Islet precursor cell (in vitro differentiated cells): ENCODE measurements at regions not wholly inside any gene's neighbourhood (a gene's known extent, or its start where the extent isn't known, plus 50 kb on each side); places are given as distances from the start of the nearest gene placed in this dataset.
"Not testable (repeated sequence)": the region's sequence is repeated elsewhere in the genome, so short reads cannot be mapped to it uniquely, and the experiment has no call there.

Experiments
- DNase-seq: peaks from one replicate; pipeline ENCODE4 v3.0.0-alpha.2; 2018

- DNase-seq = no peak
These were observed 350.2 kb upstream of the FAT1 start for GRCh38 chr4:187073820-187074219.

GRCh38 chr4:187075514-187075913 lies 351.9 kb upstream of the FAT1 start:
- no peak for DNase-seq

- no peak for DNase-seq
These were observed 354.2 kb upstream of the FAT1 start for GRCh38 chr4:187077744-187078401.

- peak; percentile 64 for DNase-seq
These were observed 361.0 kb upstream of the FAT1 start for GRCh38 chr4:187084701-187085100.

DNA sequence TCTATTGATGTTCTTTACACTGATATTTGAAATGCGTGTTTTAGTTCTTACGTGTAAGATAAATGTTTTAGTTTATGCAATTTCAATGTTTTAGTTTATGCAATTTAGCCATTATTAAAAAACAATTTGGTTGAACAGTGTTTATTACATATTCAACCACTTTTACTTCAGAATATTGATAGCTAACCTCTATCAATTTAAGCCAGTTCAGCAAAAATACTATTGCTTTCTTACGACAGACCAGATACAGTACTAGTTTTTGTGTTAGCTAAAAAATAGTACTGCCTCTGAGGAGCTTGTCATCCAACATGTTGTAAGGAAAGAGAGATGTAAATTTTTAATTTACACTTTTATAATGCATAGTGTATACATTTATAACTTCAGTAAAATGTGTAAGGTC lies 361.7 kb upstream of the FAT1 start:
- DNase-seq = no peak

DNA sequence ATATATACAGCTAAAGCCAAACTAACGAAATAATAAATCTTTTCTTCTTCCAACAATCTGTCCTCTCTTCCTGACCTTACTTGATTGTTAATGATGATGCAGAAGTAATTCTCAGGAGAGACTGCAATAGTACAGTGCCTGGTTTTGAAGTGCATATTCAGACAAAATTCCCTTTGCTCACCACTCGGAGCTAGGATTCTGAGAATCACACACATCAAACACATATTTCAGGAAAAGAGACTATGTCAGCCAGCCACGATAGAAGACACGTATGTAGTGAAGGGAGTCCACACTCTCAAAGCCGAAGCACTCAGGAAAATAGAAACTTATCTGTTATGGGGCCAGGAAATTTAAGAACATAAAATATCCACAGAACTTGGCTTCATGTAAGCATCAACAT lies 362.5 kb upstream of the FAT1 start:
- no peak for DNase-seq

DNA sequence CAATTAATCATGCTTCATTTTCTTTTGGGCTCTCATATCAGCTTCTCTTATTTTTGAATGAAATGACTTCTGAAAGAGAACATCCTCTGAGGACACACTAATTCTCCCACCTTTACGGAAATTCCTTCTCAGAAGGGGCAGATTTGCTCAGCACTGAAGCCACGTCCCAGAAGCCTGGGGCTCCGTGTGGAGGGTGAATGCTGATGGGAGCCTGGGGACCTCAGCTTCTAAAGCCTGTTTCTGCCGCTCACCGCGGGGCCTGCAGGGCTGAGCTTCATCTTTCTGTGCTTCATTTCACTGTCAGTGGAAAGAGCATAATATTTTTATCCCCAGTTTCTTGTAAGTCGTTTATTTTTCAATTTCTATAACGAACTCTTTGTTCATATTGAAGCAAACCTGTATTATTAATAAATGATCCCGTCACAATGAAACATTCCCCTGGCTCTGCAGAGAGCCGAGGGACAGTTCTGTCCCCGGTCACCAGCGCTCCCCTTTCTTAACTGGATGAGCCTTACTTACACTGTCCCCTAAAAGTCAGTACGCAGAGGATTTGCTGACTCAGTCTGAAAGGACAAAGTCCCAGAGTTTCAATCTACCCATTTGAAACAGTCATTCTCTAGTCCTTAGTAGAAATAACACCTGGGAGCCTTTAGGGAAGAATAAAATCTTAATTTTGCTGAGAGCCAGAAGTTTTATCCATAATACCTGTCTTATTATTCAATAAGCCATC lies 364.6 kb upstream of the FAT1 start:
- DNase-seq = no peak

DNA sequence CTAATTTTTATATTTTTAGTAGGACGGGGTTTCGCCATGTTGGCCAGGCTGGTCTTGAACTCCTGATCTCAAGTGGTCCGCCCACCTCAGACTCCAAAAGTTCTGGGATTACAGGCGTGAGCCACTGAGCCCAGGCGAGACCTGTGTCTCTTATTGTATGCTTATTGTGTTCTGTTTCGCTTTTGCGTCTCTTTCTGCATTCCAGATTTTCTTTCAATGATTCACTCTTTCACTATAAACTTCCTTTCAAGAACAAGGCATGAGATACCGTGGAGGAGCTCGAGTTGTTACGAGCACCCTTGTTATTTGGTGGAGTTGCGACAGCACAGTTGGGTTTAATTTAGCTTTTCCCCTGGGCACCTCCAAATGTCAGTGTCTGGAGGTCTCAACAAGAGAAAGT lies 366.7 kb upstream of the FAT1 start:
- DNase-seq = no peak

DNA sequence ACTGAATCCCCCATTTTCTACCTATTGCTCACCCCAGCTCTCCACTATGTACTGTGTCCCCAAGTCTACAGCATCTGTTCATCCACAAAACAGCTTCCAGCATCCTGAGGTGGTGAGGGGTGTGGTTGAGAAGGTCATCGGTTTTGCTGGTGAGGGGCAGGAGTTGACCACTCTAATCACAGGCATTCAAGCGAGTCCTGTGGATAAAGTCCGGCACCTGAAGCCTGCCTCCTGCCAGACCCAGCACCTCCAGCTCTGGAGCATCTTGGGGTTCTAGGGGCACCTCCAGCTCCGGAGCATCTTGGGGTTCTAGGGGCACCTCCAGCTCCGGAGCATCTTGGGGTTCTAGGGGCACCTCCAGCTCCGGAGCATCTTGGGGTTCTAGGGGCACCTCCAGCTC lies 367.2 kb upstream of the FAT1 start:
- not testable (repeated sequence) for DNase-seq

DNA sequence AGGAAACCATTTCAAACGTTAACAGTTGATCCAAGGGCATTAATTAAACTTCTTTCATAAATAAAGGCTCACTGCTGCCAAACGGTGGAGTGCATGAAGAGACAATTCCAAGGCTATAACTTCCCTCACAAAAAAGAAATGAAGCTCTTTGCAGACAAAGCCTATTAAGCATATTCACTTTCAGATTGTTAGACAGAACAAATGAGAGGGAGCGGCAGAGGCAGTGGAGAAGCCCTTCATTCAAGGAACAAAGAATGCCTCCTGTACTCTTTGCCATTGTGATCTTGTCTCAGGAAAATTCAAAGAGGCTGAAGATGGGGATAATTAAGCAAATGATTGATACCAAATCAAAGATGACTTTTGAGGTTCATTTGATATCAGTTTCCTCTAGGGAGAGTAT lies 370.5 kb upstream of the FAT1 start:
- no peak for DNase-seq

DNA sequence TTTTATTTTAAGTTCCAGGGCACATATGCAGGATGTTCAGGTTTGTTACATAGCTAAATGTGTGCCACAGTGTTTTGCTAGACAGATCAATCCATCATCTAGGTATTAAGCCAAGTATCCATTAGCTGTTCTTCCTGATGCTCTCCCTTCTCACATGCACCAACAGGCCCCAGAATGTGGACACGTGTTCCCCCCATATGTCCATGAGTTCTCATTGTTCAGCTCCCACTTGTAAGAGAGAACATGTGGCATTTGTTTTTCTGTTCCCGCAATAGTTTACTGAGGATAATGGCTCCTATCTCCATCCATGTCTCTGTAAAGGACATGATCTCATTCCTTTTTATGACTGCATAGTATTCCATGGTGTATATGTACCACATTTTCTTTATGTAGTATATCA lies 374.8 kb upstream of the FAT1 start:
- DNase-seq = no peak

DNA sequence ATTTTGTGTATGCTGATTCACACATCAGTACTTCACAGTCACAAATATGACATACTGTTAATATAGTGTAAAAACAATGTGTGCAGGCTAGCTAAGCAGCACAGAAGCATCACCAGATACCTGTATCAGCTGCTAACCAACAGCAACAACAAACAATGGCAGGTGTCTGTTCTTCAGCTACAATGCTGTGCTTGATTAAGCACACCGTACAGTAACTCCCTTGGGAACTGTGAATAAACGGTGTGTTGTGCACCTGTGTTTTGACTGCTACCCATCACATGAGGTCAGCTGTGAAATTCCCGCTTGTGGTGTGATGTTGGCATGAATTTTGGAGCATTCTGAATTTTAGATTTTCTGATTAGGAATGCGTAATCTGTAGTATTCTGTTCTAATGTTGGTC lies 379.7 kb upstream of the FAT1 start:
- DNase-seq = no peak

DNA sequence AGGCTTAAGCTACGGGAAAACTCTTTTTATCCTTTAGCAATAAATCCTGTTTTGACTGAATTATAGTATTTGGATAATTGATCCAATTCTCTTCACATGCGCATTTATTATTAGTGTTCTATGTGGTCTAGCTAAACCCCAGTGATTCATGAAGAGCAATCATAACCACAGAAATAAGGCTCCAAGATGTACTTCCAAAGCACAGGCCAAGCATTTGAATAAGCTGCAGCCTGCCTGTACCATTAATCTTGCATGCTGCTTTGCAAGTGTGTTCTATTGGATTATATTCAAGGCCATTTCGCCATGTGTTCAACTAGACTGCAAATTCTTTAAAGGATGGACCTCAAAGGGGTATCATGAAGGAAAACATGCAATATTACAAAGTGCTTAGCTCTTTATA lies 385.2 kb upstream of the FAT1 start:
- no peak for DNase-seq

- no peak for DNase-seq
These were observed 386.0 kb upstream of the FAT1 start for GRCh38 chr4:187109636-187110035.

DNA sequence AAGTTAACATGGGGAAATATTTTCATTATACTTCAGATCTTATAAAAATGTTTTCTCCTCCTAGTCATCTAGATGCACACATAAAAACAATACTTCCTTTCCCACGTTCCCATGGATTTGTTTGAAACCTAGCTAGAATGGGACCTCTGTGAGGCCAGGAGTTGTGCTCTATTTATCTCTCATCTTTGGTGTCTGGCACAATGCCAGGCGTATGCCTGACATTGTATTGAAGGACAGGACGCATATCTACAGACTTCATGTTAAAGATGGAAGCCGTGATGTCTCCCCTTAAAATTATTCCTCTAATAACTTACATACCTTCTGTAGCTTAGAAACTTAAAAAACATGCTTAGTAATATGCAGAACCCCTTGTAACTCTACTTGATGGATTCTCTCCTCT lies 394.5 kb upstream of the FAT1 start:
- no peak for DNase-seq

DNA sequence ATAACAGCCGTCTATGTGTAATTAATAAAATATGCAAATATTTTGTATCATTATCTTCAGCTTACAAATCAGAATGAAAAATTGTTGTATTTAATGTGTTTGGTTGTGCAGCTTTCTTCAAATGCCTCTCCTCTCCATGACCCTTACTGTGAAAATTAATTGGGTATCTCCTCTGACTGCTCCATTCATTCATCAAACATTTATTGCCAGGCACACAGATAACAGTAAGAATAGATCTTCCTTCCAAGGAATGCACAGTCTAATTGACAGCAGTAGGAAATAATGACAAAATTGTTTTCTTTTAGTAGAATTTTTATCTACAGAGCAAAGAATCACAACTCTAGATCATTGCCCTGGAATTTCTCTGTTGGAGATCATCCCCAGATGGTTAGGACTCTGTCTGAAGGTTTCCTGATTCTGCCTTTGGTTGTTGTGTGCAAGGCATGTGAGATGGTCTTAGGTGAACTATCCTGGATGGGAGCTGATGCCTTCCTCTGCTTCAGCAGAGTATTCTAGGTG lies 395.0 kb upstream of the FAT1 start:
- no peak for DNase-seq

GRCh38 chr4:187124331-187124730 lies 400.7 kb upstream of the FAT1 start:
- DNase-seq = no peak

DNA sequence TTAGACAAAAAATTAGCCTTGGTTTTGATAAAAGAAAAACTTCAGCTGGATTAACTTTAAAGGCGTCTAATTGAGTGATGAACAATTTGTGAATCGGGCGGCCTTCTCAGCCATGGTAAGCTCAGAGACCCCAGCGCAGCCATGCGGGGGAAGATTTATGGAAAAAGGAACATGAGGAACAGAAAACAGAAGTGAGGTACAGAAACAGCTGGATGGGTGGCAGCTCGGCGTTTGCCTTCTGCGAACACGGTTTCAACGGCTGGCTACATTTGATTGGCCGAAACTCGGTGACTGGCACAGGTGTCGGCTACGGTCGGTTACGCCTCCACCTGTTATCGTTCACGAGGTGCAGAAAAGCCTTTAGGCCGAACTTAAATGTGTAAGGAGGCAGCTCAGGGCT lies 401.4 kb upstream of the FAT1 start:
- no peak for DNase-seq

GRCh38 chr4:187127456-187127855 lies 403.8 kb upstream of the FAT1 start:
- DNase-seq = peak; percentile 82

- peak; percentile 88 for DNase-seq
These were observed 404.6 kb upstream of the FAT1 start for GRCh38 chr4:187128222-187128621.

DNA sequence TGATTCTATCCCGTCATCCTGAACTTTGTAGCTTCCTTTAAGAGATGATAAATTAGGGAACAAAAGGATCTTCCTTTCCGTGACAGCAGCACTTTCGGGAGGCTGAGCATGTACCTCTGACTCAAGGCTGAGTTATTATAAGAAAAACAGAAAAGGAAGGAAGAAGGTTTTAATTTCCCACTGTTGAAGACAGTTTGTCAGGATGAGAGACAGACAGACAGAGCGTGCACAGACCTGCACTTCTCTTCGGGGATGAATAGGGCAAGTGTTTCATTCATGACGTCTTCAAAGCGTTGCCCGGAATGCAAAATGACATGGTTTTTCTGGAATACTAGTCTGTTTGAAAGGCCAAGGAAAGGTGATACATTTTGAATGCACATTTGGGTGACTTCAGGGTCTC lies 405.3 kb upstream of the FAT1 start:
- DNase-seq = peak; percentile 73

DNA sequence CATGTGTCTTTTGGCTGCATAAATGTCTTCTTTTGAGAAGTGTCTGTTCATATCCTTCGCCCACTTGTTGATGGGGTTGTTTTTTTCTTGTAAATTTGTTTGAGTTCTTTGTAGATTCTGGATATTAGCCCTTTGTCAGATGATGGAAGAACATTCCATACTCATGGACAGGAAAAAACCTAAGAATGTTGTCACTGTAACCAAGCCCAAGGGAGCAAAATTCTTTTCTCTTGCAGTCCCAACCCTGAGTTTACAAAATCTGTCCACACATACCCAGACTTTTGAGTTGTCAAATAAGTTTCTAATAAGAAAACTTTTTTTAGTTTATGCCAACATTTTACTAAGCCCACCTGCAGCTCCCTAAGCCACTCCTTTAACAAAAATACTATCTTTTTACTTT lies 408.2 kb upstream of the FAT1 start:
- not testable (repeated sequence) for DNase-seq

DNA sequence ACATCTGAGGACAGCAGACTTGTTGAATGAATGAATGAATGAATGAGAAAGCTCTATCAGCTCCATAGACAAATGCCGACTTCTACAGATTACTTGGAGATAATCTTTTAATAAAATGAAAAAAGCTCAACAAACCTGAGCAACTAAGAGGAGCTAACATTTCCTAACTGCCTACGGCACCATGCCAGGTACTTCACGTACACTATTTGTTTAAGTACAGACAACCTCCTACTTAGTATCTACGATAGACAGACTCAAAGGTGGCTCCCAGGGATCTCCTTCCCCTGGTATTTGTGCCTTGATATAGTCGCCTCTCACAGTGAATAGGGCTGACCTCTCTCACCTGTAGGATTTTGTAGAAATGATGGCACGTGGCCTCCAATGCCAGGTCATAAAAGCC lies 412.2 kb upstream of the FAT1 start:
- DNase-seq = no peak

- no peak for DNase-seq
These were observed 415.5 kb upstream of the FAT1 start for GRCh38 chr4:187139141-187139540.

DNA sequence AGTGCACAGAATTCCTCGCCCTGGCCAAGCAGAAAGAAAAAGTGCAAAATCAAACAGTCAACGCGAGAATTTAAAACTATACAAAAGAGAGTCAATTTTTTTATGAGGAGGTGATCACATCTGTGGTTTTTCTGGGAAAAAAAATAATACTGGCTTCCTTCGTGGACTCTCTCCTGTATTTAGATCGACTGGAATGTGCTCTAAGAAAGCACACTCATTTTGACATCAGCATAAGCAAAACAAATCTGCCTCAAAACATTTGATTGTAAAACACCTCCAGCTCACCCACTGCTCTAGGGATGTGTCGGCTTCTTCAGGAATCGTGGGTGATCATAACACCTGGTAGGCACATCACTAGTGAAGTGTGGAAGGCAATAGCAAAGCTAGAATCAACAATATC lies 417.4 kb upstream of the FAT1 start:
- DNase-seq = no peak
